NCI-H2196 (cell line): ENCODE measurements at regions not wholly inside any gene's neighbourhood (a gene's known extent, or its start where the extent isn't known, plus 50 kb on each side); places are given as distances from the start of the nearest gene placed in this dataset.

Experiments used
- DNase-seq: peaks from one replicate; lab custom pipeline; 2025; ENCODE audit not compliant: unreplicated experiment; lab: John Stamatoyannopoulos, UW

- DNase-seq: no peak
Observed at GRCh38 chr14:84610086-84610485, 919.9 kb upstream of the FLRT2 start.

DNA sequence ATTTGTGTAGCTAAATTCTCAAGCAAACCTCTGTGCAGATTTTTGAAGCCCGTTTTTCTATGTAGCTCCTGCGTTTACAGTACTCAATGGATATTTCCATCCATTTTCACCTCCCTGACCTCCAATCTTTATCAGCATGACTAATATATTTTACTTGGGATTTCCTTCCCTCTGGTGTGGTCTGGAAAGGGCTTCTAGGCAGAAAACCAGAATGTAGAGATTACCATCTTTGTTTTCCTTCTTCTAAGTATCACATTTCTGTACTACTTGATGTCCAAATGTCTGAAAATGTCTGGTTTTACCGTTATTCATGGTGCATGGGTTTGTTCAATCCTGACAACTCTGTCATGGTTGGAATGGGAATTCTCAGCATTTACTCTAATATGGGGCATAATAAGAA, 907.6 kb upstream of the FLRT2 start:
- DNase-seq: no peak

- no peak for DNase-seq
Observed at GRCh38 chr14:84643446-84643845, 886.5 kb upstream of the FLRT2 start.

- no peak for DNase-seq
Observed at GRCh38 chr14:84646786-84647500, 883.0 kb upstream of the FLRT2 start.

DNA sequence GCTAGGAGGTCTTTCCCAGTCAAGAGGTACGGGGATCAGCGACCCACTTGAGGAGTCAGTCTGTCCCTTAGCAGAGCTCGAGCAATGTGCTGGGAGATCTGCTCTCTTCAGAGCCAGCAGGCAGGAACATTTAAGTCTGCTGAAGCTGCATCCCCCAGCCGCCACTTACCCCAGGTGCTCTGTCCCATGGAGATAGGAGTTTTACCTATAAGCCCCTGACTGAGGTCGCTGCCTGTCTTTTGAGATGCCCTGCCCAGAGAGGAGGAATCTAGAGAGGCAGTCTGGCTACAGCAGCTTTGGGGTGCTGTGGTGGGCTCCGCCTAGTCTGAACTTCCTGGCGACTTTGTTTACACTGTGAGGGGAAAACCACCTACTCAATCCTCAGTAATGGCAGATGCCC, 874.9 kb upstream of the FLRT2 start:
- DNase-seq: no peak

DNA sequence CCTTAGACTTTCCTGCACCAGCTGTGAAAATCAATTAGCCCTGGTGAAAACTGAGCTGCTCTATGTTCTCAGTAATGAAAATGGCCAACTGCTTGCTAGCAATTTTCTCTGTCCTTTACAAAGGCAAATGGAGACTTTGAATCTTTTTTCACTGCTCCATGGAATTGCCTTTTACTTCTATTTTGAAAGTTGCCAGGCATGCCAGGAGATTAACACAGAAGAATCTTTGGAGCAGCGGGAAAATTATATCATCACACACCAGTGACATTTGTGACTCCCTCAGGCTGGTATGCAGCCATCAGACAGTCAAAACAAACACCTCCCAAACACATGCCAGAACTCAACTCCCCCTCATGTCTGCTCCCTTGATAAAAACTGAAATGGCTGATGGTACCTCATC, 872.0 kb upstream of the FLRT2 start:
- no peak for DNase-seq

- DNase-seq: no peak
Observed at GRCh38 chr14:84670796-84671195, 859.1 kb upstream of the FLRT2 start.

GRCh38 chr14:84671776-84672175, 858.2 kb upstream of the FLRT2 start:
- DNase-seq: no peak

DNA sequence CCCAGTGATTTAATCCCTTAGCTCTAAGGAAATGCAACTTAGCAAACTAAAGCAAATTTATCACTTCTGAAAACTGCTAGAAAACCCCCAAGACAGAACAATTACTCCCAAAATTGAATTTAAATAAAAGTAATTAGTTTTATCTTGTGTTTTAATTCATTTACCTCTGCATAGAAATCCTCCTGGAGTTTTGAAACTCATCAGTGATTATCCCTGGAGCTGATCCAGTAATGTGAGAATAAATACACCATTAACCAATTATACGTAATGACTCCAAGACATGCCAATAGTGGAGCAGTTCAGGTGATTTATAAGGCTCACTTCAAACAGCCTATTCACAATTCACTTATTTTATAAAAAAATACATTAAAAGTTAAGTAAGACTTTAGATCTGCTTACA, 855.3 kb upstream of the FLRT2 start:
- no peak for DNase-seq

DNA sequence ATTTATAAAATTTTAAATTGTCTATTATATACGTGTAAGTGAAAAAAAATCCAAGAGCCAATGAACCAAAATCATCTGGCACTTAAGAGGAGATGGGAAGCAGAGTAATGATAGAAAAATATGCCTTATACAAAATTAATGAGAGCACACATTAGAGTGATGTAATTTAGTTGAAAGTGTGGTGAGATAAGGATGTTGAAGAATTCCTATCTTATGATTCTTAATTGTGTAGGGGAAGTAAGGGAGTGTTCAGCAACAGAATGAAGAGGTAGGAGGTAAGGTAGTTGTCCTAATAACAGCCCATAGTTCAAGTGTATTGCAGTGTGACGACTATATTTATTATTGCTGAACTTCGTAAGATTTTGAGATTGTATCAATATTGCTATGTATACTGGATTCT, 843.4 kb upstream of the FLRT2 start:
- no peak for DNase-seq

- DNase-seq: no peak
Observed at GRCh38 chr14:84688297-84689025, 841.5 kb upstream of the FLRT2 start.

GRCh38 chr14:84694161-84694560, 835.8 kb upstream of the FLRT2 start:
- no peak for DNase-seq

DNA sequence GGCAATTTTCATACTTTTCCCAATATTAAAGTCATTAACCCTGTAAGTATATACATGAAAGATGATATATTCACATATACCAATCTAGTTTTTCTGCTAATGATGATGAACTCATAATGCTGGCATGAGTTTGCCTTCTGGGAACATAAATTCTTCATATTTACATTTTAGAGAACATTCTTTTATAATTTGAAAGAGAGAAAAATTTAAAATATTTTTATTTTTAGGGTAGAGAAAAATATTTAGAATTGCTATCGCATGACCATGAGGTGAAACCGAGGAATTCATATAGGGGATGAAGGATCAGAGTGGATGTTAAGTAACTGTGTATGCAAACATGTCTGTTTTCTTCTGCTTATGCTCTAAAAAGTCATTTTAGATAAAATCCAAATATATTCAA, 825.3 kb upstream of the FLRT2 start:
- DNase-seq: no peak

DNA sequence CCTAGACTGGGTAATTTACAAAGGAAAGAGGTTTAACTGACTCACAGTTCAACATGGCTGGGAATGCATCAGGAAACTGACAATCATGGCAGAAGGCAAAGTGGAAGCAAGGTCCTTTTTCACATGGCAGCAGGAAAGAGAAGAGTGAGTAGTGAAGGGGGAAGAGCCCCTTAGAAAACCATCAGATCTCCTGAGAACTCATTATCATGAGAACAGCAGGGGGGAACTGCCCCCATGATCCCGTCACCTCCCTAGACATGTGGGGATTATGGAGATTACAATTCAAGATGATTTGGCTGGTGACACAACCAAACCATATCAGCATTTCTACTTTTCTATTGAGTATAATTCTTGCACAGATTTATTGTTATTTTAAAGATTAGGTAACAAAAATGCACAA, 822.1 kb upstream of the FLRT2 start:
- no peak for DNase-seq

GRCh38 chr14:84708865-84709264, 821.1 kb upstream of the FLRT2 start:
- no peak for DNase-seq

DNA sequence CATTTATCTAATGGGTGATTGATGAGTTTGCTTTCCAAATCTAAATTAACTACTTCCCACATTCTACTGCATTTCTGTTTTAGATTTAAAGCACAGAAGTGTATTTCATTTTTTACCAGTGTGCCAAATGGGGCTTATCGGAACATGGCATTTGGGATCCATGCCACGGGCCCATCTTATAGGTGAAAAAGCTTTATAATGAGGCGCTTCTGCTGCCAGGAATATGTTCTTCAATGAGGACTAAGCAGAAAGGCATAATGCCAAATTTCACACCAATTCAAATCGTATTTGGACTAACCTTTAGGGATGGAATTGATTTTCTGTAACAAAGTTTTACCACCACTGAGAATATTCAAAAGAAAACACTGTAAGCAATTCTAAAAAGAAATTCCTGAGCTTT, 803.5 kb upstream of the FLRT2 start:
- DNase-seq: no peak

DNA sequence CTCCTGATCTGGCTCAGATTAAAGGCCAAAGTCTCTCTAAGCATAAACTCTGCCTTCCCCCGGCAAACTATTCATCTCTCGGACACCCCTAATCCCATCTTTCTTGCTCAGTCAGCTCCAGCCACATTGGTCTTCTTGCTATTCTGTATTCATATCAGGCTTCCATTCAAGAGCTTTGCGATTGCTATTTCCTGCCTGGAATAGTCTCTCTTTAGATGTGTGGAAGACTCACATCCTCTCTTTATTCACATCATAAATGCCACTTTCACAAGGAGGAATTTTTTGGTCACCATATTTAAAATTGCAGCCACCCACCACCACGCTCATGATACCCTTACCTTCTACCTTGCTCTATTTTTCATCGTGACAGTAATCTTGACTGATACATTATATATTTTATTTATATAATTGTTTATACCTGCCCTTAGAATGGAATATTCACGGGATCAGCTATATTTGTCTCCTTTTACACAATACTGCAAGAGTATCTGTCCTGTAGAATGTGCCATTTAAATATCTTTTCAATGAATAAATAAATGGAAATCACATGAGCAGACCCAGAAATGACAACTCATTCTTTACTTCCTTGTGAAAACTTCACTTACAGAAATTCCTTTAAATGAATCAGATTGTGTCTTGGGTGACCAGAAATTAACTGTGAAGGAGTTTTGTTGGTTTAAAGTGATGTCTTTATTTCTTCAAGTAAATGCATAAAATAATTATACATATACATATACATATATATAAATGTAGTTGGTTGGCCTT, 780.6 kb upstream of the FLRT2 start:
- no peak for DNase-seq

- no peak for DNase-seq
Observed at GRCh38 chr14:84750284-84750683, 779.7 kb upstream of the FLRT2 start.

- no peak for DNase-seq
Observed at GRCh38 chr14:84750763-84751554, 779.0 kb upstream of the FLRT2 start.

- DNase-seq: no peak
Observed at GRCh38 chr14:84751745-84752144, 778.2 kb upstream of the FLRT2 start.

DNA sequence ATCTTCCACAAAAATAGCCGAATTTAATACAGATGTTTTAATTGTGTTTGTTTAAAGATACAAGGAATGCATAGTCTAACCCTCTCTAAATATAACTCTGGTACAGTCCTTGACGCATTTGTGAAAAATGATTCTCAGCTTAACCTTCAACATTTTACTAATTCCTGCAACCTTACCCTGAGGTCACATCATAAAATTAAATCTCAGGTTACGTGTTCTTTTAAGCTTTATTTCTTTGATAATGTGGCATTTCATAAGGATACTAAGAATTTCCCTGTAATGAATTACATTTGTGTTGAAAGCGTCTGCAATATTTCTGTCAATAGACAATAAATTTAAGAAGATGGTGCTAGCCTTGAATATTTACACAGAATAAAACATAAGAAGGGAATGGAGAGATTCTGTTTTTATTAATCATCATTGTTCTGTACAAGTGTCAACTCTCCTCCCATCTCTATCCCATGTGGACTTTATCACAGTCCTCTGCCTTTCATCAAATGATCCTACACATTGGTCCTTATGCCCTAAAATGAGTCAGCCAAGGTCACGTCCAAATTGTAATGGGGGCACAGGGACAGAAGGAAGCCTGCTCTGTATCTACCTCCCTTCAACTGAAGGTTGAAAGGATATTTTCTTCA, 769.3 kb upstream of the FLRT2 start:
- no peak for DNase-seq
